HL-60/S4 (cell line): ENCODE measurements at regions not wholly inside any gene's neighbourhood (a gene's known extent, or its start where the extent isn't known, plus 50 kb on each side); places are given as distances from the start of the nearest gene placed in this dataset.

Source experiments
- in situ Hi-C: fragments of 300-500 bp; cut with MboI; formaldehyde crosslinking; loops from 2 replicates; pipeline ENCODE4 v1.14.3; 2022; ENCODE audit warnings: low sequenced_read_pairs

DNA sequence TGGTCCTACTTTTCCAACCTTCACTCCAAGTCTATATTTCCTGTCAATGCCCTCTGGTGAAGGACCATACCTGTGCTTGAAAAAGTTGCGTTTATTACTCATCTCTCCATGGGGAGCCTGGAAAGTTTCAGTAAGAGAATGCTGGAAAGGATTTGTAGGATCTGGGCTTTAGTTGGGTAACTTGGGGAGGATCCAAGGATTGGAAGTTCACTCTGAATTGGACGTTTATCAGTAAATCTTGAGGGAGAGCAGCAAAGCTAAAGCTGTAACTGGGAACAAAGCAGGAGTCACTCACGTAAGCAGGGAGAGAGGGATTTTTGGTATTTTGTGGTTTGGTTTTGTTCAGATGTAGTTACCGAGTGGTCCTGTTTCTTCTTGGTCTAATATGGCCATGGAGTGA lies 51.4 kb upstream of the NPVF start:
- in situ Hi-C loops, result no loop called here

DNA sequence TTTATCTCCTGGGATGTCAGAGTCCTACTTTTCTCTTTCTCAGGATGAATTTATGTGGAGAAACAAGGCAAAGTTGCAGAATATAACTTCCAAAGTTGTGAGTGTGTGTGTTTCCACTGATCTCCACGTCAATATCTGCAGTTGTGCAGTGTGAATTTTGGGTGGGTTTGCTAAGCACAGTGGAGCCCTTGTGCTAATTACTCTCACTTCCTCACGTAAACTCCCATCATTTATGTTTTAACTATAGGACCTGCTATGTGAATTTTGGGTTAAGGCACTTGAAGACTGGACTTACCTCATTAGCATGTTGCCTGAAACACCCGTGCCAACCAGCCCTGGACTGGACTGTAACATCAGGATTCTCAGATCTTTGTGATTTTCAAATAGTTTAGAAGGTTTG lies 51.9 kb upstream of the NPVF start:
- in situ Hi-C loops, result no loop called here

DNA sequence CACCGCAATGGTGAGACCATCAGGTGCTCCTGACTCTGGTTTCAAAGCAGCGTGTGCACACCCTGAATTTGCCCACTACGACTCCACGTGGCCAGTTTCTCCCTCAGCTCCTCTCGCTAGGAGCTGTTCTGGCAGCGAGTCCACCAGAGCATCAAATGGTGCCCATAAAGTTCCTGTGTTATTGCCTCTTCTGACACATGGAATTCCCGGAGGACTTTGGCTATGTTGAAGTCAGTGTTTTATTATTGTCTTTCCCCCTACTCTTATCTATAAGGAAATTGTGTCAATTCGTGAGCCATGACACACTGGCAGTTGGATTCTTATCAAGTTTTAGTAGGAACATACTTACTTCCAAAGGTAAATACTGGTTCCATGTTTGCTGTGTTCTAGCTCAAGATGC lies 53.9 kb upstream of the NPVF start:
- in situ Hi-C loops, result no loop called here

DNA sequence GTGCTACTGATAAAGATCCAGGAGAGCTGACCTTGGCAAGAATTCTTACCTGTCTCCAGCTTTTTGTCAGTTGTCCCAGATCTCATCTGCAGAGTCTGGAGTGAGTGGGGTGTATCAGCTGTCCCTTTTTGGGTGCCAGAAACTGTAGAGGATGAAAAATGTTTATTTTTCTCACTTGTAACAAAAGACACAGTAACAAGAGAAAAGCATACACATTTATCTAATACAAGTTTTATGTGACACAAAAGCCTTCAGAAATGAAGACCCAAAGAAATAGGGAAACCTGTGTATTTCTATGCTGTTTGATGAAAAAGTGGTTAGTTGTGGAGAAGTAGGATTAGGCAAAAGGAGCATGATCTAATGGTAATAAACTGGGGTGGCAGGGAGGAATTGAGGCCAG lies 58.5 kb upstream of the NPVF start:
- in situ Hi-C loops, result no loop called here

DNA sequence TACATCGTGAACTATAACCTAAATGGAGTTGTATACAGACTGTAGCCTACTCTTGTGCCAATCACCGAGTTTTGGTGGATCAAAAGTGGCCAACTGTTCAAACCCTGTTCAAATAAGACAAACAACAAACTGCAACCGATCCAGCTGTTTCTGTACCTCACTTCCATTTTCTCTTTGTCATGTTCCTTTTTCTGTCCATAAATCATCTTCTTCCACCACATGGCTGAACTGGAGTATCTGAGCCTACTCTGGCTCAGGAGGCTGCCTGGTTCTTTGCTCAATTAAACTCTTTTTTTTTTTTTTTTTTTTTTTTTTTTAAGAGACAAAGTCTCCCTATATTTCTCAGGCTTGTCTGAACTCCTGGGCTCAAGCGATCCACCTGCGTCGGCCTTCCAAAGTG lies 59.0 kb upstream of the NPVF start:
- in situ Hi-C loops, result no loop called here

DNA sequence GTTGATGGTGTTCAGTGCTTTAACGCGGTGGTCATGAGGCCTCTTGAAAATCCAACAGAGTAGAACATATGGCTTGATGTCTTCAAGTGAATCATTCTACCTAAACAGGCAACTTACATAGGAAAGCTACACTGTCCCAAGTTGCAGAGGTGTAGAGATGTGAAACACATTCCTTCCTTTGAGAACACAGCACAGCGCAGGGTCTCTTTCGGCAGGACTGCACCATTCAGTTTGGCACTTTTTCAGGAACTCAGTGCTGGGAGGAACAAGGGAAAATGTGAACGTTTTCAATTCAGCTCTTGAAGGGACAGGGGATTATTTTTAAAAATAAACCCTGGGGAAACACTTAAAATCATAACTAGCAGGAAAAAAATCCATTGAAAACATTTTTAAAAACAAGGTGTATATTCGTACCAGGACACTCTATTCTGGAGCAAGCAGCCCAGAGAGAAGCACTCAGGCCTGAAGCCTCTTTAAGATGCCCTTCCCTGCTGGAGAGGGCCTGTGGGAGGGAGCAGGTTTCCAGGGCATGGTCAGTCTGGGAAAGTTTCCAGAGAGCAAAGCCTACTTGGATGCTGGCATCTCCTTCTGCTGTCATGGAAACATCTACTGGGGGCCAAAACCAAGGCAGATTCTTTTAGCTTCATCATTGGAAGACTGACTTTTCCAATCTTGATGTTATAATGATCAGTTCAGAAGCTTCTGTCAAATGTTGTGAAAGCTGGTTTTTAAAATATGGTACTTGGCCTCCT lies 60.4 kb upstream of the NPVF start:
- in situ Hi-C loops, result no loop called here

DNA sequence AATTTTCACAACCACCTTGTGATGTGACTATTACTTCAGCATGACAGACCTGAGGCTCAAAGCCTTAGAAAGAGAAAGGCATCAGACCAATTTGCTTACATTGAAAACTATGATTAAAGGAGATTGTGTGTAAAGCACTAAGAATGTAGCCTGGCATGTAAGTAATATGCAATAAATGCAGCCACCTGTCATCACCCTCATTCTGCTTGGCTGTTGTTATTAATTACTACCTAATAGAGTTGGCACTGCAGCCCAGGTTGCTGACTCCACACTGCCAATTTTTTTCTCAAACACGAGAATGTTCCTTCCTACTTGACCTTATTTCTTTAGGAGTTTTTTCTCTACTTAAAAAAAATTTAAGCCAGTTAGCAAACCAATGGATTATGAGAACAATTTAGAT lies 61.2 kb upstream of the NPVF start:
- in situ Hi-C loops, result no loop called here

DNA sequence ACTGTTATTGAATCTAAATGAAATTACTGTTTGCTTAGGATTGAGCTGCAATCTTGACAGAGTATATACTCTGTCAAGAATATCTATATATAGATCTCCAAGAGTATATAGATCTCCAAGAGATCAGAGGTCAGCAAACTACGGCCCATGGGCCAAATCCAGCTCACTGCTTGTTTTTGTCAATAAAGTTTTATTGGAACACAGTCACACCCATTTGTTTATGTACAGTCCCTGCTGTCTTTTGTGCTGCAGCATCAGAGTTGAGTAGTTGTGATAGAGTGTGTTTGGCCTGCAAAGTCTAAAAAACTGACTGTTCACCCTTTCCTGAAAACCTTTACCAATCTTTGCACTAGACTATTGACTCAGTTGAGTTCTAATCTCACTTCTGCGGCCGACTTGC lies 66.3 kb upstream of the NPVF start:
- in situ Hi-C loops, result no loop called here

DNA sequence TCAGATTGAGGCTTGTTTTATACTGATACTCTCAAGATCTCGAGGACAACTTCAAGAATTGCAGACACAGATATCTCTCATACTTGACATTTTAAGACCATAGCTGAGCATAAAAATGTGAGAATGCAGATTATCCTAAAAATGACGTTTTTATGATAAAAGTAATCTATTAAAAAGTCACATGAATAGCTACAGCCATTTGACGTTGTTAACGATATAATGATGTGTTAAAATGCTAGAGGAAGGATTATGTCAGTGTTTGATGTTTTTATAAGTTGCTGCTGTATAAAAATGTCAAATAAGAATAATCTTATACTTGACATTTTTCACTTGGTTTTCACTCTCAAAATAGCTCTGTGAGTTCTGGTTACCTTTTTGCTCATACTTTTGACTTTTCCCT lies 67.1 kb upstream of the NPVF start:
- in situ Hi-C loops, result no loop called here

DNA sequence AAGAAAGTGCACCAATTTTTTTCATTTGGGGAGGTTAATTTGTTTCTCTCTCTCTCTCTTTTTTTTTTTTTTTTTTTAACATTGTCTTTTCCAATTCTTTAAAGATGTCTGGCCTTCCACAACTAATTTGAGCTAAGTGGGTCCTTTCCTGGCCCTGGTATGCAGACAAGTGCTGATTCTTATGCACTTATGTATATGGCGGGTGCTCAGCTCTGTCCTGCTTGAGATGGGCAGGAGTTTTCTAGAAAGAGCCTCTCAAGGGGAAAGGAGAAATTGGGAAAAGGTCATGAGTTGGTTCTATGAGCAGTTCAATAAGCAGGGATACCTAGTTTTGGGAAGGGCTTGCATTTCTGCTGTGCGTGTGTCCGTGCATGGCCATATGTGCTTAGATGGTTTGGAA lies 67.8 kb upstream of the NPVF start:
- in situ Hi-C loops, result no loop called here

DNA sequence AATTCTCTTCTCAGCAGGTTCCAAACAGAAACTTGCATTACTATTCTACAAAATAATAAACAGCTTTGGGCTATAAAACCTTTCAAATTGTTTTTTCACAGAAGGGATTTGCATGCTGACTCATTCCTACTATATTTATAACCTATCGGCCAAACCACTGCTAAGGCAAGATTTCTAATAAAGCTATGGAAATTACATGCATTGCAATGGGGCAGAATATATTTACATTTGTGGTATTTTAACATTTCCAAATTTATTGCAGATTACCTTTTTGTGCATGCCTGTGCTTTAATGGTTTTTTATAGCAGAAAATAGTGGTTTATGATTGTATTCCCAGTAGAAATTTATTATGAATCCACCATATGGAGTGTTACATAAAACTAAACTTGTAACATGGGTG lies 69.0 kb upstream of the NPVF start:
- in situ Hi-C loops, result no loop called here

DNA sequence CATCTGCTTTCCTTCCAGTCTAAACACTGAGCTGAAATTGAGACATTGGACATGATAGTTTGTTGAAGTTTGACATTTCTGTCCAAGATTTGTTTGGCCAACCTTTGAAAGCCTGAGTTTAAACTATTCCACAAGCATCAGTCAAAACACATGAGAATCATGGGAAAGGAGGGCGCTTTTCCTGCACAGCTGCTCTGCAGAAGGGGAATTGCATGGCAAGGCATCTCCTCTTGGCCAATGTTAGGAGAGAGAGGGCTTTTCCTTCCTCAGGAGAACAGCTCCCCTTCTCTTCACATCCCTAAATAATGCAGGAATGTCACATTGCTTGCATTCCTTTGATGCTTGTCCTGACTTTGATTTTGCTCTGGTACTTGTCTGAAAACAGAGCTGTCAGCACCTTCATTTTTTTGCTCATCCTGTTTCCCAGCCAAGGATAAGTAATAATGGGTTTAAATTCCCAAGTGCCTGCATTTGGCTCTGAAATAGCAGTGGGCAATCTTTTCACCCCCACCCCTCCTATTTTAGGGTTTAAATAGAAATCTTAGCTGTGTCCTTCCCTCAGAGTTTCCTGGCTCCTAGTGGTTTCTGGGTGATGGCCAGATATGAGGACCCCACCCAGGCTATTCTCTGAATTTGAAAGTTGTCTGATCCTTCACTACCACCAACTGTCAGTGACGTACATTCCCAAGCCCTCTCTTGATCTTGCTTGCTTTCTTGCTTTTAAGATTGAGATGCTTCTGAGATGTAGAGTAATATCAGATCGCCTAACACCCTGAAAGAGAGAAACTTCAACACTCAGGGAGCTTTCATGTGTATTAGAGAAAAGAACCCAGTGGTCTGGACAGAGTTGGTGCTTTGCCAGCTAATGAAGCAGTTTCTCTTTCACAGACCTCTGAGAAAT lies 75.2 kb upstream of the NPVF start:
- in situ Hi-C loops, result no loop called here

DNA sequence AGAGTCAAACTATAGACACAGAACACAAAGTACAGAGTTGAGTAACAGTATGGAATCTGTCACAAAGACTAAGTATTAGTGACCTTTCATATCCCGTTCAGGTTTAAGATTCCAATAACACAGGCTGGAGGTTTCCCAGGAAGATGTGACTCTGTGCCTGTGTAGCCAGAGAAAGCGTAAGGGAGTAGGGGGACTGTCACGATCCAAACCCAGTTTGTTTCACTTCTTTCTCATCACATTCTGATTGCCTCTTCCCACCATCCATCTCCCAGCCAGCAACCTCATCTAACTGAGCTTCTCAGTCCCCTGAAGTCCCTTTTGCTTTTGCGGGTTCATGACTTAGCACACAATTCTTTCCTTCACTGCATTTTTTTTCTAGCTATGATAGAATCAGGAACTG lies 76.4 kb upstream of the NPVF start:
- in situ Hi-C loops, result no loop called here

DNA sequence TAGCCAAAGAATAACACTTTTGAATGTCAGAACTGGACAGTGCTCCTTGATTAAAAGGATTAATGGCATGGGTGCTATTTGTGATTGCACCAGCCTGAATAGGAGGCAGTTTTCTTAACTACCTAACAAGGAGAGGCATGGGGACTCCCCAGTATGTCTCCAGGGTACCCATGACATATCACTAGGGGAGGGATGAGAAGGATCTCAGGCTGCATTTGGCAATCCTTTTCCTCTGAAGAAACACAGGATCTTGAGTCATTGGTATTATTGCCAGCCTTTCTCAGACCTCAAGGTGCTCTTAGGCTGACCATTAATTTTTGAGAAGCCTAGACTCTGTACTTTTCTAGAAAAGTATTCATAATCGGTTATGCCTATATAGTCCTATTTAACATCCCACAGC lies 77.5 kb upstream of the NPVF start:
- in situ Hi-C loops, result no loop called here

DNA sequence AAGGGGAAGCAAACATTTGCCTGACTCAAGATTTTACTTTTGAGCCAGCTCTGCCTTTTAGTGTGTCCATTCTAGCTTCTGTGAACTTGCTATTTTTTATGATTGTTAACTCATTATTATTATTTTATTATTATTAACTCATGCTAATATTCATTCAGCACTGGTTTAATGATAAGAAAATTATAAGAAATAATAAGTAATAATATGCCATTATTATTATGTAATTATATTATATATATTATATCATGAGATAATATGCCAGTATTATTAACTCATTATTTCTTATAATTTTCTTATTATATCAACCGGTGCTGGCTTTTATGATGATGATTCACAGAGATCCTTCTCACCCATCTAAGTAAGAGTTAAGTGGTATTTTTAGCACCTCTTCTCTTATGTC lies 79.3 kb upstream of the NPVF start:
- in situ Hi-C loops, result no loop called here

DNA sequence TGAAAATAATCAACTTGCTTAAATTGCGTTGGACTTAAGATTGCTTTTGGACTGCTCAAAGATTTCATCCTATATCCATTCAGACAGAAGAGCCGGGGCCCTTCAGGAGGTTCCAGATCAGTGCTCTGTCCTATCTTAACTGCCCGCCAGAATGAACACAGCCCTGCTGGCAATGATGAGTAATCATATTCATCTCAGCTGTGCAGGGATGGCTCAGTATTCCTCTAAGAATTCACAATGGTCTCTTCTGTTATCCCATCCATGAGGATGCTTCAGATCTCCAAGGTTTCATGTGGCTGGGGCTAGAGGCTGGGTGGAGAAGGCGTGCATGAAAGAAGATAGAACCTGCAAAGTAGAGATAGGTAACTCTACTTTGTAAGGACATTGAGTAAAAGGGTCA lies 80.0 kb upstream of the NPVF start:
- in situ Hi-C loops, result no loop called here

DNA sequence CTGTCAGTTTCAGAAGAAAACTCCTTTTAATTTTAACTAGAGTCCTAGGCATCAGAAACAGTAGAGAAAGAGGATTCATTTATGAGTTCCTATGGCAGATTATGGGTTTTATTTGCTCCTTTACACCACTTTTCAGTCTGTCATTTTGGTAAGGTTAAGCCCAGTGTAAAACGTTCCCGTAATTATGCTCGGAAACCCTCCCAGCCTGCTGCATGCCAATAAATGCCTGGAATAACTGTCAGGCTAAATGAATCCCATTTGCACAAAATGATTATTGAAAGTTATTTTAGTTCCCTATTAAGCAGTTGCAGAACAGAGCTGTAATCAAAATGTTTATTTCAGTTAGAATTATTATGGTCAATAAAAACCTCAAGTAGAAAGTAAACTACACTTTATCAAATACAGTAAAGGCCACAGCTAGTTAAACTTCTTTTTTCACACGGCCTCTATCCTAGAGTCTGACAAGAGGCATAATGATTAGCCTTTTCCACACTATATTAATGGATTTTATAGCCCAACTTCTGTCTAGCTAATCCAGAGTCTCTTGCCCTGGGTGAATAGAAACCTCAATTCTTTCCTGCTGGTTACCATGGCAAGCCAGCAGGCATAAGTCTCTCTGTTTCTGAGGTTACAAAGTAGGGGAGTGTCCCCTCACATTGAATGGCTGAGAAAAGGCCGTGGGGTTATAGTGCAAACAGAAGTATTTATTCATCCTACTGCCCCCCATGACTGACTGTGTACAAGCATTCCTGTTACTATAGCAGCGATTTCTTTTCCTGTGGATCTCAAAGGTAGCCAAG lies 80.8 kb upstream of the NPVF start:
- in situ Hi-C loops, result no loop called here

DNA sequence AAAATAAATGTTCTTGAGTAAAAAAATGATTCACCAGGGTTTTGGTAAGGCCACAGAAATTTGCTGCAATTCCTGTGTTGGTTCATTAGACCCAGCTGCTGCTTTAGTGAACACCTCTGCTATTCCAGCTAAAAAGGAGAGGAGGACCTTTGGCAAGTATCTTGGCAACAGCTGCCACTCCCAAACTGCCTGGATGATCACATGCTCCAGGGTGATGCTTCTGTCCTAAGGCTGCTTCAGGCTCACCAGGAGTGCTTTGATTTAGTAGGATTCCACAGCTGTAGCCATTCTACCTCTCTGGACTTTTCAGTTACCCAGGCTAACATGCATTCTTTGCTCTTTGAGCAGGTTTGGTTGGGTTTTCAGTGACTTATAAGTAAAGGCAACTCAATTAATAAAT lies 82.6 kb upstream of the NPVF start:
- in situ Hi-C loops, result no loop called here

DNA sequence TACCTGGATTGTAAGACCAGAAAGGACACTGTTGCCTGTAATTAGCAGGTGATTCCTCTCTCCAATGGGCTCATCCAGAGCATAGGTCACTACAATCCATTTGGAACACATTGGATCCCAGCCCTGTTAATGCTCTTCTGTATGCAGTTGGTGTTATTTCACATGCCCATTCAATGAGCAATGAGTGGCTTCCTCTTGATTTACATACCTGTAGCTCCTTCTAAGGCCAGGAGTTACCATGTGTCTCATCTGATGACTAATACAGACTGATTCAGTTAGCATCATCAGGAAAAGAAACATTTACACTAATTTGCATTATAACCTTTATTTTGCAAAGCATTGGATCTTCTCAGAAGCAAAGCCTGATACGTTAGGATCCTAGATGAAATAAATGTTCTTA lies 83.1 kb upstream of the NPVF start:
- in situ Hi-C loops, result no loop called here

DNA sequence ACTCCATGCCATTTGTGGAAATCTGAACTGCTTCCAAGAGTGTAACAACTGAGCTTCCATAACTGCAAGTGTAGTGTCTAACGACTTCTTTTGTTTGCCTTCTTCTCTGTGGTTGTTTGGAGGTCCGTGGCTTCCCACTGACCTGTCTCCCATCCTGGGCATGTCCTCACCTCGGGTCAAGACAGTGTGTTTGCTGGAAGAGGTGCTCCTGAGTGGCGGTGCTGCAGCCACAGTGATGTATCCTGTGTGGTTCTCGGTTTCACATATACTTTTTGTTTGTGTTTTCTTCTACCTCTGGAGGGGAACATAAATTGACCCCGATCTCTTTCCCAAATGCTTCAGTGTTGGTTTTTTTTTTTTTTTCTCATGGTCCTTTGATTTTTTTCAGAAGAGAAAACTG lies 84.7 kb upstream of the NPVF start:
- in situ Hi-C loops, result no loop called here

DNA sequence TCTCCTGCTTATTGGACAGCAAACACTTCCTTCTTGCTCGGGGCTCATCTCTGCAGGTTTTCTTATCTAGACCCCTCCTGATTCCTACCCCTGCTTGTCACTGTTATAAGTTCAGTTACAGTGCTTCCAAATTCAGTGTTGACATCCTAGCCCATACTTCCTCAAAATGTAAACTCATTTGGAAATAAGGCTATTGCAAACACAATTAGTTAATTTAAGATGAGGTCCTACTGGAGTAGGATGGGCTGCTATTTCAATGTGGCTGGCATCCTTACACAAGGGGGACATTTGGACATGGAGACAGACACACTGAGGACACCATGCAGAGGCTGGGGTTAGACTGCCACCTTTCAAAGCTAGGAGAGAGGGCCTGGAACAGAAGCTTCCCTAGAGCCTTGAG lies 85.2 kb upstream of the NPVF start:
- in situ Hi-C loops, result no loop called here
